H1 (cell line): ENCODE measurements at regions not wholly inside any gene's neighbourhood (a gene's known extent, or its start where the extent isn't known, plus 50 kb on each side); places are given as distances from the start of the nearest gene placed in this dataset.

Experiments
- CTCF ChIA-PET: fragments of 300-600 bp; sonication (Branson Sonifier 250); formaldehyde crosslinking; loops from one replicate; lab custom pipeline; 2021; ENCODE audit not compliant: partially characterized antibody; lab: Charles Lee
- POLR2A ChIA-PET: fragments of 300-600 bp; sonication (Branson Sonifier 250); formaldehyde crosslinking; loops from one replicate; lab custom pipeline; 2021; ENCODE audit warnings: inconsistent platforms; ENCODE audit not compliant: partially characterized antibody; lab: Charles Lee
- DNase-seq, 2 experiments: peaks; one replicate each; pipeline versions ENCODE4 v3.0.0 to v3.0.0-alpha.2; 2010 to 2022; ENCODE audit warnings: low spot score in 2 of 2, low read depth in 1 of 2, mixed read lengths in 1 of 2
- FAIRE-seq: peaks from 2 replicates; lab custom pipeline; 2011; peaks lifted over from hg19 to GRCh38; lab: Jason Lieb, UNC
- H2AFZ ChIP-seq: 2 replicates; pipeline ENCODE4 v1.8.1; 2012; ENCODE audit warnings: low read length, inconsistent platforms
- H2AK5ac ChIP-seq: 2 replicates; pipeline ENCODE4 v1.6.1; 2013; ENCODE audit warnings: low read depth, low read length
- H2BK120ac ChIP-seq: replicated peaks from 2 replicates; pipeline ENCODE3; 2013; ENCODE audit warnings: low read depth, low read length, inconsistent platforms
- H2BK12ac ChIP-seq: 2 replicates; pipeline ENCODE4 v1.6.1; 2013; ENCODE audit warnings: low read depth, low read length
- H2BK15ac ChIP-seq: 2 replicates; pipeline ENCODE4 v1.6.1; 2013; ENCODE audit warnings: low read length
- H2BK20ac ChIP-seq: 2 replicates; pipeline ENCODE4 v1.6.1; 2013; ENCODE audit warnings: low read length
- H2BK5ac ChIP-seq: 2 replicates; pipeline ENCODE4 v1.6.1; 2013; ENCODE audit warnings: low read depth, low read length
- H3K14ac ChIP-seq: 2 replicates; pipeline ENCODE4 v1.6.1; 2013; ENCODE audit warnings: inconsistent platforms; ENCODE audit not compliant: insufficient read length
- H3K18ac ChIP-seq: 2 replicates; pipeline ENCODE4 v1.6.1; 2013; ENCODE audit warnings: low read length; ENCODE audit errors: extremely low read depth
- H3K23ac ChIP-seq: 2 replicates; pipeline ENCODE4 v1.6.1; 2013; ENCODE audit warnings: inconsistent platforms; ENCODE audit not compliant: insufficient read length
- H3K23me2 ChIP-seq: 2 replicates; pipeline ENCODE4 v1.6.1; 2013; ENCODE audit warnings: low read depth, low read length
- H3K27ac ChIP-seq: 2 replicates; pipeline ENCODE4 v1.6.1; 2011; ENCODE audit warnings: low read depth, low read length, inconsistent platforms
- H3K27me3 ChIP-seq, 4 experiments: replicated peaks in 1 of 4; 1 replicate in 1 of 4; 2 replicates in 3 of 4; pipeline versions ENCODE4 v1.6.1 to v1.8.1; 2011 to 2013; ENCODE audit warnings: low read length in 3 of 4, mild to moderate bottlenecking in 3 of 4, inconsistent platforms in 2 of 4, mixed read lengths in 2 of 4, moderate library complexity in 1 of 4; ENCODE audit not compliant: control insufficient read depth in 3 of 4, insufficient read depth in 3 of 4; ENCODE audit errors: extremely low read depth in 1 of 4
- H3K36me3 ChIP-seq, 4 experiments: 2 replicates each; pipeline versions ENCODE4 v1.6.1 to v1.8.1; 2011 to 2013; ENCODE audit warnings: mild to moderate bottlenecking in 4 of 4, low read length in 3 of 4, moderate library complexity in 2 of 4, control low read depth in 1 of 4, inconsistent platforms in 1 of 4; ENCODE audit not compliant: insufficient read depth in 4 of 4, control insufficient read depth in 2 of 4
- H3K4ac ChIP-seq: replicated peaks from 2 replicates; pipeline ENCODE3; 2013; ENCODE audit warnings: low read length, low read depth, mixed read lengths, inconsistent platforms; ENCODE audit not compliant: insufficient read length
- H3K4me1 ChIP-seq, 4 experiments: replicated peaks in 1 of 4; 1 replicate in 1 of 4; 2 replicates in 3 of 4; pipeline versions ENCODE4 v1.6.1 to v1.8.1; 2011 to 2013; ENCODE audit warnings: low read length in 3 of 4, inconsistent platforms in 2 of 4, mixed read lengths in 1 of 4; ENCODE audit not compliant: insufficient read depth in 4 of 4, control insufficient read depth in 3 of 4
- H3K4me2 ChIP-seq, 2 experiments: 2 replicates each; pipeline versions ENCODE4 v1.6.1 to v1.8.1; 2011 to 2013; ENCODE audit warnings: low read depth in 2 of 2, low read length in 2 of 2, control low read depth in 1 of 2, inconsistent platforms in 1 of 2, mild to moderate bottlenecking in 1 of 2; ENCODE audit not compliant: insufficient read depth in 1 of 2
- H3K4me3 ChIP-seq, 4 experiments: fragments of 200-600, 300-600 bp in 1 of 4; sonication (generic), shearing (Covaris generic), sonication (Bioruptor Twin) in 1 of 4; 2 replicates each; pipeline versions ENCODE4 v1.5.1 to v1.8.1; 2011 to 2016; ENCODE audit warnings: low read length in 4 of 4, low read depth in 3 of 4, control low read depth in 2 of 4, inconsistent platforms in 2 of 4, mild to moderate bottlenecking in 2 of 4, mixed read lengths in 1 of 4, moderate library complexity in 1 of 4; ENCODE audit not compliant: insufficient read depth in 2 of 4; ENCODE audit errors: extremely low read depth in 1 of 4
- H3K56ac ChIP-seq: replicated peaks from 2 replicates; pipeline ENCODE3; 2013; ENCODE audit warnings: low read depth, mild to moderate bottlenecking, mixed read lengths, low read length, inconsistent platforms; ENCODE audit not compliant: insufficient read length
- H3K79me1 ChIP-seq: 2 replicates; pipeline ENCODE4 v1.6.1; 2013; ENCODE audit warnings: low read depth, low read length, control low read depth
- H3K79me2 ChIP-seq, 2 experiments: 2 replicates each; pipeline versions ENCODE4 v1.6.1 to v1.8.1; 2012 to 2013; ENCODE audit warnings: low read length in 2 of 2, mild to moderate bottlenecking in 2 of 2, inconsistent platforms in 1 of 2; ENCODE audit not compliant: insufficient read depth in 2 of 2, control insufficient read depth in 1 of 2
- H3K9ac ChIP-seq, 4 experiments: replicated peaks in 1 of 4; 1 replicate in 1 of 4; 2 replicates in 3 of 4; pipeline versions ENCODE4 v1.6.1 to v1.8.1; 2011 to 2013; ENCODE audit warnings: low read depth in 3 of 4, low read length in 3 of 4, control low read depth in 2 of 4, mild to moderate bottlenecking in 2 of 4, moderate library complexity in 2 of 4, inconsistent platforms in 1 of 4; ENCODE audit errors: extremely low read depth in 1 of 4
- H3K9me3 ChIP-seq, 2 experiments: 2 replicates each; pipeline versions ENCODE4 v1.6.1 to v1.8.1; 2012 to 2013; ENCODE audit warnings: mild to moderate bottlenecking in 2 of 2, moderate library complexity in 2 of 2, control low read depth in 1 of 2, inconsistent platforms in 1 of 2, low read depth in 1 of 2, low read length in 1 of 2, mixed read lengths in 1 of 2; ENCODE audit not compliant: insufficient read depth in 2 of 2
- H4K20me1 ChIP-seq, 2 experiments: replicated peaks in 1 of 2; 2 replicates each; pipeline versions ENCODE3 to v1.8.1; 2011 to 2013; ENCODE audit warnings: inconsistent platforms in 2 of 2, low read length in 2 of 2, mild to moderate bottlenecking in 1 of 2; ENCODE audit not compliant: insufficient read depth in 2 of 2, control insufficient read depth in 1 of 2
- H4K5ac ChIP-seq: 2 replicates; pipeline ENCODE4 v1.6.1; 2013; ENCODE audit warnings: low read length, low read depth, mixed read lengths, inconsistent platforms; ENCODE audit not compliant: insufficient read length
- H4K8ac ChIP-seq: 2 replicates; pipeline ENCODE4 v1.8.0; 2013; ENCODE audit warnings: mild to moderate bottlenecking, moderate library complexity, low read length, inconsistent platforms; ENCODE audit not compliant: insufficient read depth; ENCODE audit errors: extremely low read depth
- H4K91ac ChIP-seq: replicated peaks from 2 replicates; pipeline ENCODE3; 2013; ENCODE audit warnings: low read length, mixed read lengths, inconsistent platforms; ENCODE audit not compliant: insufficient read length
- EZH2 ChIP-seq: fragments of 200-600 bp; sonication (generic); IDR thresholded peaks from 2 replicates; pipeline ENCODE4 v1.7.1; 2012; ENCODE audit warnings: low read depth, mild to moderate bottlenecking, moderate library complexity, low read length, inconsistent platforms; ENCODE audit not compliant: severe bottlenecking
- RNF2 ChIP-seq: fragments of 200-900, 300-1000 bp; sonication (generic); IDR thresholded peaks from 2 replicates; pipeline ENCODE4 v1.7.1; 2016; ENCODE audit warnings: borderline replicate concordance, low read depth, mild to moderate bottlenecking, antibody characterized with exemption, low read length; ENCODE audit not compliant: poor library complexity, severe bottlenecking; ENCODE audit errors: missing control alignments
- WGBS, 2 experiments: shearing (Covaris generic) in 1 of 2; methylation state at CpG; one replicate each; pipeline versions ENCODE4 v1.1.6 to v1.1.7; 2013 to 2015; ENCODE audit warnings: low lambda C conversion rate in 2 of 2, mixed read lengths in 2 of 2, inconsistent platforms in 1 of 2, low coverage in 1 of 2, missing lambda C conversion rate in 1 of 2; ENCODE audit not compliant: insufficient replicate concordance in 2 of 2, insufficient coverage in 1 of 2, insufficient read length in 1 of 2; ENCODE audit errors: extremely low coverage in 1 of 2, missing lambda C conversion rate in 1 of 2; 5-methylcytosine and 5-hydroxymethylcytosine counted together

DNA sequence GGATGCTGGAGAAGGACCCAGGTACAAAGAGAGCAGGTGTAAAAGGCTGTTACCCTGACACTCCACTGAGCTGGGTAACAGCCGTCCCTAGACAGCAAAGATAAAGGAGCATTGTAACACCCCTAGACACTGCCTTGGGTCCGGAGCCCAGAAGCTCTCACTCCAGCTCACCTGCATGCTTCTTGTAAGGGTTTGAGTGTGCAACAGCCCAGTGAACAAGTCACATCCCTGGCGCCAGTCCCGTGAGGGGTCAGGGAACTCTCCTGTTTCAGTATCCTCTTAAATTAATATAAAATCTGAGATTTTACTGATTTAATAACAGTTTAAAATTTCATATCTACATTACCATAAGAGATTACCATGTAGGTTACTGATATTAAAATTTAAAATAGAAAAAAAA, 124.8 kb upstream of the LMO3 start:
- CTCF ChIA-PET = interaction anchor here (1.0 kb wide), 1 partner anchor 278 kb away, joined by 3 read pairs; no protein-coding TSS in a partner anchor
- no peak overlapping the region for H4K91ac ChIP-seq
- no peak overlapping the region for H3K18ac ChIP-seq
- FAIRE-seq = no peak
- WGBS, 2 experiments = 94% methylated on average over 4 of the region's 4 CpGs; no CpG with 5 or more reads in 1 of the 2 experiments
- no peak overlapping the region for H3K4ac ChIP-seq
- no peak overlapping the region for H3K4me2 ChIP-seq
- H4K5ac ChIP-seq = no peak overlapping the region
- H3K23me2 ChIP-seq = no peaks in the 10 kb centered on the region
- H4K8ac ChIP-seq = no peak overlapping the region
- POLR2A ChIA-PET = no interaction called here
- no peak overlapping the region for H3K14ac ChIP-seq
- H3K27me3 ChIP-seq = no peaks in the 10 kb centered on the region
- no peak overlapping the region for H2BK5ac ChIP-seq
- H3K56ac ChIP-seq = no peak overlapping the region
- no peak overlapping the region for H2BK20ac ChIP-seq
- no peak for DNase-seq
- no peaks in the 10 kb centered on the region for H3K36me3 ChIP-seq
- no peak overlapping the region for H3K4me3 ChIP-seq
- no peaks in the 10 kb centered on the region for H4K20me1 ChIP-seq
- no peaks in the 10 kb centered on the region for H3K4me1 ChIP-seq
- no peak overlapping the region for H2AFZ ChIP-seq
- no peak overlapping the region for H3K9ac ChIP-seq
- H2BK120ac ChIP-seq = no peak overlapping the region
- H3K23ac ChIP-seq = no peak overlapping the region
- H2BK12ac ChIP-seq = no peak overlapping the region
- TF ChIP-seq RNF2 (no peak), EZH2 (no peak)
- no peaks in the 10 kb centered on the region for H3K79me2 ChIP-seq
- H3K9me3 ChIP-seq = no peaks in the 10 kb centered on the region
- no peak overlapping the region for H2AK5ac ChIP-seq
- no peak overlapping the region for H3K27ac ChIP-seq
- no peaks in the 10 kb centered on the region for H3K79me1 ChIP-seq
- no peak overlapping the region for H2BK15ac ChIP-seq
